MM.1S (cell line): ENCODE measurements at regions not wholly inside any gene's neighbourhood (a gene's known extent, or its start where the extent isn't known, plus 50 kb on each side); places are given as distances from the start of the nearest gene placed in this dataset.

ENCODE experiments used
- CTCF ChIP-seq: fragments of 300-600 bp; sonication (generic); IDR thresholded peaks from 2 replicates; pipeline ENCODE4 v1.5.1; 2016; ENCODE audit warnings: antibody characterized with exemption, low read length, mixed read lengths
- EZH2 ChIP-seq: fragments of 300-600 bp; sonication (generic); optimal IDR thresholded peaks from 2 replicates; pipeline ENCODE3; 2017; ENCODE audit warnings: low read depth, mild to moderate bottlenecking, antibody characterized with exemption, low read length, mixed read lengths
- EZH2phosphoT487 ChIP-seq: fragments of 300-600 bp; sonication (generic); IDR thresholded peaks from 2 replicates; pipeline ENCODE4 v1.6.1; 2018; ENCODE audit warnings: antibody characterized with exemption, low read length

DNA sequence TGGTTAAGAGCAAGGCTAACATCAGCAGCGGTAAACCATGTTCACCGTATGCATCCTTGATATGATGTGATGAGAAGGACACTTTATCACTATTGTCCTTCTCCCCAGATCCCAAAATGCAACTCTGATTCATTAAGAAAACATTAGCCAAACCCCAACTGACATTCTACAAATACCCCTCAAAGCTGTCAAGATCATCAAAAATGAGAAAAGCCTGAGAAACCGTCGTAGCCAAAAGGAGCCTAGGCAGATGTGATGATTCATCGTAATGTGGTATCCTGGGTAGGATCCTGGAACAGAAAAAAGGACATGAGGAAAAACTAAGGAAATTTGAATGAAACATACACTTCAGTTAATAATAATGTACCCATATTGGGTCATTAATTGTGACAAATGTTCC is 67.3 kb upstream of the ST6GAL2 start:
- TF ChIP-seq CTCF (no peak), EZH2 (no peak), EZH2phosphoT487 (no peak)
